ENCODE measurements at regions not wholly inside any gene's neighbourhood (a gene's known extent, or its start where the extent isn't known, plus 50 kb on each side); places are given as distances from the start of the nearest gene placed in this dataset.

DNA sequence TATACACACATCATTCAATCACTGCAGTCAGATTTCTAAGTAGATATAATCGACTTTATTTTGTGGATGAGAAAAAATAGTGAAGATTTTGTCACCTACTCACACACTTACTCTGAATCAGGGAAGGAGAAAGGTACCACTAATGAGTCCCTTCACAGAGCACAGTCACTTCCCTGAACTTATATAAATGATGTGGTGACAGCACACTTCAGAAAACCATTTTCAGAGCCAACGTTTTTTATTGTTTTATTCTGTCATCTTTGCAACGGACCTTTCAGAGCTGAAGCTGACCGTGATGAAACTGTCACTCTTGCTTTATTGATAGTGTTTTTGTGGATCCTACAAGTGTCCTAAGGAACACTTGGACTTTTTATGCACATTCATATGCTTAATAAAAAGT lies 956.6 kb downstream of the SQOR start:
- Mint-ChIP-seq H3K4me1 (no peaks in the 10 kb centered on the region), H3K27me3 (no peaks in the 10 kb centered on the region), H3K27ac (no peak overlapping the region), H3K36me3 (ENCODE audit: low read depth) (no peaks in the 10 kb centered on the region), H3K4me3 (no peak overlapping the region)
- no peak for DNase-seq
- no peak for ATAC-seq
- no peaks in the 10 kb centered on the region for H3K9me3 ChIP-seq (ENCODE audit: control insufficient read depth, low read length, poor library complexity, severe bottlenecking)

- DNase-seq = no peak
- H3K27ac Mint-ChIP-seq = no peak overlapping the region
- H3K36me3 Mint-ChIP-seq (ENCODE audit: low read depth) = no peaks in the 10 kb centered on the region
- no peaks in the 10 kb centered on the region for H3K9me3 ChIP-seq (ENCODE audit: control insufficient read depth, low read length, poor library complexity, severe bottlenecking)
- ATAC-seq = no peak
- H3K27me3 Mint-ChIP-seq = no peaks in the 10 kb centered on the region
- H3K4me3 Mint-ChIP-seq = no peak overlapping the region
- H3K4me1 Mint-ChIP-seq = no peaks in the 10 kb centered on the region
Measured at GRCh38 chr15:46595016-46595415, 960.2 kb downstream of the SQOR start.

DNA sequence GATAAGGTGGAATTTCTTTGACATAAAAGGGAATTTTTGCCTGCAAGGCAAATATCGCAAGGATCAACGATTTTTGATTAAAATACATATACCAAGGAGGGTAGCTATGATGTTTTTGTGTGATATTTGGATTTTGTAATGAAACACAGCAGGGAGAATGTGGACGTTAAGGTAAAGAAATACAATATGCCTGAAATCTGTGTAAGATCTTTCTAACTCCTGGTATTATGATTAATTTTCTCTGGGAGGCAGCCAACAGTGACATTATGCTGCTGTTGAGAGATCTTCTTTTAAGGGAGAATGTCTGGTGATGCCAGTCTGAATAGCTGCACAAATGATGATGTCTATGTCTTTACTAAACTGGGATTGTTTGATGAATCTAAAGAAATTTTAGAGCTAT lies 972.2 kb downstream of the SQOR start:
- no peaks in the 10 kb centered on the region for H3K9me3 ChIP-seq (ENCODE audit: control insufficient read depth, low read length, poor library complexity, severe bottlenecking)
- Mint-ChIP-seq H3K27ac (no peak overlapping the region), H3K36me3 (ENCODE audit: low read depth) (no peaks in the 10 kb centered on the region), H3K4me1 (no peaks in the 10 kb centered on the region), H3K27me3 (no peaks in the 10 kb centered on the region), H3K4me3 (no peak overlapping the region)
- ATAC-seq (no peak), DNase-seq (no peak)

DNA sequence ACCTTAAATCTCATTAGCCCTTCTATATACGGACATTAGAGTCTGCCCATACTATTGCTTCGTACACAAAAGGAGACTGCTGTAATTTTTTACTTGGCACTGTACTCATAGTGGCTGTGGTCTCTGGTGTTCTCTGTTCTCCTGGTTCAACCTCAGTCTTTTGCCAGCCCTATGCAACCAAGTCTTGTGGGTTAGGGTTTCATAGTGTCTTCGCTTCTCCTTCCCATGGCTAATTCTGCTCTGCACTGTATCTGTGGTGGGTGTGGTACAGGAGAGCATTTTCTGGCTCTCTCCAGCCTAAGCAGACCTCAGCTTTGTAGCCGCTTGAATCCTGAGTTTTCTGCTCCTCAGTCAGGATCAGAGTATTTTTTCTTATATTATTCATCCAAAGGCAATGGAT lies 981.2 kb downstream of the SQOR start:
- Mint-ChIP-seq H3K36me3 (ENCODE audit: low read depth) (no peaks in the 10 kb centered on the region), H3K27me3 (no peaks in the 10 kb centered on the region), H3K4me3 (no peak overlapping the region), H3K4me1 (no peaks in the 10 kb centered on the region), H3K27ac (no peak overlapping the region)
- no peaks in the 10 kb centered on the region for H3K9me3 ChIP-seq (ENCODE audit: control insufficient read depth, low read length, poor library complexity, severe bottlenecking)
- no peak for ATAC-seq
- no peak for DNase-seq

DNA sequence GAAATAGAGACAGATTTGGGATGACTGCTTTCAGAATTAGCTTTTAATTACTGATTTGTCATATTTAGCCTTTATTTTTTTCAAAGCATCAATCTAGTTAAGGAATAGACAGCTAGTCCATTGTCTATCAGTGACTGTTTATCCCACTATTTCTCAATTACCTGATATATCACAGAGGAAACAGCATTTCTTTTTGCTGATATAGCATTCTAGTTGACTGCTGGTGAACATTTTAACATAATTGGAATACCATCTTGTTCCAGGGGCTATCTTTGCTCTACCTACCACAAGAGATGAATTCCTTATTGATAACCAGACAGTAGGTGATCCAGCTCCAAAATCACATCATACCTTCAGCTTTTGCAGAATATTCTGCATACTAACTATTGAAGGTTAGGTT lies 982.7 kb downstream of the SQOR start:
- Mint-ChIP-seq H3K36me3 (ENCODE audit: low read depth) (no peaks in the 10 kb centered on the region), H3K27me3 (no peaks in the 10 kb centered on the region), H3K4me1 (no peaks in the 10 kb centered on the region), H3K4me3 (no peak overlapping the region), H3K27ac (no peak overlapping the region)
- no peaks in the 10 kb centered on the region for H3K9me3 ChIP-seq (ENCODE audit: control insufficient read depth, low read length, poor library complexity, severe bottlenecking)
- ATAC-seq = no peak
- no peak for DNase-seq

DNA sequence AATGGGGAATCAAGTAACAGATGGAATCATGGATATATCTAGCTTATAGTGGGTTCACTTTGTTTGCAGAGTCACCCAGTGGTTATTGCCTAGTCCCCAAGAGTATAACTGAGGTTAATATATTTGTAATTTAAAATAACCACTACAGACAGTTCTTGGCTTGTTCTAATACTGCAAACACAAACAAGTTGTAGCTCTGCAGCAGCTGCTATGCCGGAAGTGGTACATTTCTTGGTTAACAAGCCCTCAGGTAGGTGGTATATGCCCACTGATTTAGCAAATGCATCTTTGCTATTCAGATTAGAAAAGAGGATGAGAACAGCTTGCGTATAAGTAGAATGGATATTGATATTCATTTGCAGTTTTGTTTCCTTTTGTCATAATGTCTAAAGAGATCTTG lies 984.2 kb downstream of the SQOR start:
- no peak overlapping the region for H3K4me3 Mint-ChIP-seq
- no peaks in the 10 kb centered on the region for H3K36me3 Mint-ChIP-seq (ENCODE audit: low read depth)
- no peak for ATAC-seq
- no peak for DNase-seq
- H3K9me3 ChIP-seq (ENCODE audit: control insufficient read depth, low read length, poor library complexity, severe bottlenecking) = no peaks in the 10 kb centered on the region
- no peak overlapping the region for H3K27ac Mint-ChIP-seq
- H3K27me3 Mint-ChIP-seq = no peaks in the 10 kb centered on the region
- H3K4me1 Mint-ChIP-seq = no peaks in the 10 kb centered on the region

GRCh38 chr15:46620392-46621013 lies 985.7 kb downstream of the SQOR start:
- DNase-seq = no peak
- H3K9me3 ChIP-seq (ENCODE audit: control insufficient read depth, low read length, poor library complexity, severe bottlenecking) = no peaks in the 10 kb centered on the region
- Mint-ChIP-seq H3K36me3 (ENCODE audit: low read depth) (no peaks in the 10 kb centered on the region), H3K4me3 (no peak overlapping the region), H3K4me1 (no peaks in the 10 kb centered on the region), H3K27me3 (no peaks in the 10 kb centered on the region), H3K27ac (no peak overlapping the region)
- no peak for ATAC-seq

DNA sequence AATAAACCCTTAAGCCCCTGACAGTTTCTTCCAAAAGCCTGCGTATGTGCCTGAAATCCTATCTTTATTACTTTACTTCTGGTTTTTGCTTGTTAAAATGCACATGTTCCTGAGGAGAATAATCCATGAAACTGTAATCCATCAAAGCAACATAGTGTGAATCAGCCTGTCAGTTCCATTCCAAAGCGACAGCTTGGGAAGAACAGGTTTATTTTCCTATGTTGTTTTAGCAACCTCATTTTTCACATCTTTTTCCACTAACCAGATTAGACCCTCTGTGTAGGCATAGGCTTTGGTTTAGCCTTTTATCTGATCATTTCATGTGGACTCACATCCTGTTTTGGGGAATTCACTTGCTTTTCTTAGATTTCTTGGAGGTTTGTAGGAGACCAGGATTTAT lies 988.0 kb downstream of the SQOR start:
- no peak overlapping the region for H3K27ac Mint-ChIP-seq
- no peak for DNase-seq
- H3K9me3 ChIP-seq (ENCODE audit: control insufficient read depth, low read length, poor library complexity, severe bottlenecking) = no peaks in the 10 kb centered on the region
- H3K4me3 Mint-ChIP-seq = no peak overlapping the region
- H3K27me3 Mint-ChIP-seq = no peaks in the 10 kb centered on the region
- H3K4me1 Mint-ChIP-seq = no peaks in the 10 kb centered on the region
- no peaks in the 10 kb centered on the region for H3K36me3 Mint-ChIP-seq (ENCODE audit: low read depth)
- no peak for ATAC-seq

GRCh38 chr15:46636206-46636605 lies 1001.4 kb downstream of the SQOR start:
- no peak overlapping the region for H3K4me3 Mint-ChIP-seq
- H3K27me3 Mint-ChIP-seq = no peaks in the 10 kb centered on the region
- no peak overlapping the region for H3K27ac Mint-ChIP-seq
- no peak for ATAC-seq
- no peak for DNase-seq
- no peaks in the 10 kb centered on the region for H3K36me3 Mint-ChIP-seq (ENCODE audit: low read depth)
- no peaks in the 10 kb centered on the region for H3K4me1 Mint-ChIP-seq
- H3K9me3 ChIP-seq (ENCODE audit: control insufficient read depth, low read length, poor library complexity, severe bottlenecking) = no peaks in the 10 kb centered on the region

- Mint-ChIP-seq H3K36me3 (ENCODE audit: low read depth) (no peaks in the 10 kb centered on the region), H3K27me3 (no peaks in the 10 kb centered on the region), H3K4me3 (no peak overlapping the region), H3K27ac (no peak overlapping the region), H3K4me1 (no peaks in the 10 kb centered on the region)
- DNase-seq = no peak
- ATAC-seq = no peak
- H3K9me3 ChIP-seq (ENCODE audit: control insufficient read depth, low read length, poor library complexity, severe bottlenecking) = no peaks in the 10 kb centered on the region
Measured at GRCh38 chr15:46644501-46645481, 1010.0 kb downstream of the SQOR start.

DNA sequence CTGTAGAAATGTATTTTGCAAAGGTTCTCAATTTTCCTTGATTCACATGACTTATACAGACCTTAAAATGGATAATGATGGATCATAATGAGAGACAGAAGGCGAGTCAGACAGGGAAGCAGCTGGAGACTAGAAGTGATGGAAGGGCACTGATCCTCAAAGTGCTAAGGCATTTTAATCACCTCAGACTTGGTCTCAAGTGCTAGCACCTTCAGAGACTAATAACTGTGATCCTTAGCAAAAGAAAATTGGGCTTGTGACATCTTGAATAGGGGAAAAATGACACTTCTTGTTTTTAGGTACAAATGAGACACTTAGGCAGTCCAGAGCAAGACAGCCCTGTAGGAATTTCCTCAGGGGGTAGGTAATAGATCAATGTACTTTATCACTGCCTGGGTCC lies 1011.7 kb downstream of the SQOR start:
- no peak overlapping the region for H3K4me3 Mint-ChIP-seq
- ATAC-seq = no peak
- no peaks in the 10 kb centered on the region for H3K4me1 Mint-ChIP-seq

DNA sequence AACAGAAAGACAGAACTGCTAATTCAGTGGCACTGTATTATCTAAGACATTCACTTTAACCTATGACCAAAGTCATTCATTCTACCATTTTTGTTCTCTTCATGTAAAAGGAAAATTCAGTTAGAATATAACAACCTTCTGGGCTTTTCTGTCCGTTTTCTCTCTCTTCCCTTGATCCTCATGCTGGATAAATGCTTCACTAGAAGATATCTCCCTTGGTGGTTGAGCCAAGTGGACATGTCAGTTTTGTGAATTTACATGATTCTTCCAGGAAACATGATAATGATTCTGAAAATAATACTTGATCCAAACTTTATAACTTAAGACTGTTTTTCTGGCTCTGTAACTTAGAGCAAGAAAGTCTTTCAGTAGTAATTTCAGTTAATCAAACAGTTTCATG lies 1012.2 kb downstream of the SQOR start:
- ATAC-seq (no peak), DNase-seq (no peak)
- no peaks in the 10 kb centered on the region for H3K27me3 Mint-ChIP-seq
- no peak overlapping the region for H3K27ac Mint-ChIP-seq
- H3K4me3 Mint-ChIP-seq = no peak overlapping the region
- H3K36me3 Mint-ChIP-seq (ENCODE audit: low read depth) = no peaks in the 10 kb centered on the region
- H3K9me3 ChIP-seq (ENCODE audit: control insufficient read depth, low read length, poor library complexity, severe bottlenecking) = no peaks in the 10 kb centered on the region
- H3K4me1 Mint-ChIP-seq = no peaks in the 10 kb centered on the region

More for the DNA sequence above, 1011.7 kb downstream of the SQOR start:
- H3K27me3 Mint-ChIP-seq = no peaks in the 10 kb centered on the region
- no peaks in the 10 kb centered on the region for H3K9me3 ChIP-seq (ENCODE audit: control insufficient read depth, low read length, poor library complexity, severe bottlenecking)
- H3K36me3 Mint-ChIP-seq (ENCODE audit: low read depth) = no peaks in the 10 kb centered on the region
- no peak overlapping the region for H3K27ac Mint-ChIP-seq
- no peak for DNase-seq

- Mint-ChIP-seq H3K27me3 (no peaks in the 10 kb centered on the region), H3K4me3 (no peak overlapping the region), H3K27ac (no peak overlapping the region), H3K4me1 (no peaks in the 10 kb centered on the region), H3K36me3 (ENCODE audit: low read depth) (no peaks in the 10 kb centered on the region)
- DNase-seq (no peak), ATAC-seq (no peak)
- no peaks in the 10 kb centered on the region for H3K9me3 ChIP-seq (ENCODE audit: control insufficient read depth, low read length, poor library complexity, severe bottlenecking)
Measured at GRCh38 chr15:46652266-46652665, 1017.4 kb downstream of the SQOR start.

- Mint-ChIP-seq H3K4me1 (no peaks in the 10 kb centered on the region), H3K27ac (no peak overlapping the region), H3K27me3 (no peaks in the 10 kb centered on the region), H3K4me3 (no peak overlapping the region), H3K36me3 (ENCODE audit: low read depth) (no peaks in the 10 kb centered on the region)
- no peak for DNase-seq
- no peak for ATAC-seq
- H3K9me3 ChIP-seq (ENCODE audit: control insufficient read depth, low read length, poor library complexity, severe bottlenecking) = peaks cover under 1% of the 10 kb centered on the region
Measured at GRCh38 chr15:46654993-46655392, 1020.2 kb downstream of the SQOR start.
